Transverse colon (tissue), 4 donors: ENCODE measurements at regions not wholly inside any gene's neighbourhood (a gene's known extent, or its start where the extent isn't known, plus 50 kb on each side); places are given as distances from the start of the nearest gene placed in this dataset.

Experiments
- CTCF ChIP-seq, 5 experiments: fragments of 200-600 bp in 3 of 5; fragments of 450-650 bp in 2 of 5; sonication (generic) in 3 of 5; IDR thresholded peaks; 1 replicate in 2 of 5; 2 replicates in 3 of 5; pipeline ENCODE4 v1.5.1; 2016 to 2017; ENCODE audit warnings: antibody characterized with exemption in 5 of 5, inconsistent platforms in 3 of 5, mild to moderate bottlenecking in 2 of 5, moderate library complexity in 1 of 5
- EP300 ChIP-seq: sonication (generic); formaldehyde crosslinking; IDR thresholded peaks from one replicate; pipeline ENCODE4 v1.6.1; 2017; ENCODE audit warnings: antibody characterized with exemption, low read depth
- POLR2A ChIP-seq: fragments of 450-650 bp; IDR thresholded peaks from one replicate; pipeline ENCODE4 v1.6.1; 2016; ENCODE audit warnings: antibody characterized with exemption, mild to moderate bottlenecking, moderate library complexity
- POLR2AphosphoS5 ChIP-seq, 3 donors: sonication (generic); formaldehyde crosslinking; IDR thresholded peaks; one replicate each; pipeline ENCODE4 v1.6.1; 2016; ENCODE audit warnings: antibody characterized with exemption in 3 of 3

GRCh38 chr7:27438881-27439589, 196.4 kb downstream of the EVX1 start:
- TF ChIP-seq POLR2A: no peak
- TF ChIP-seq CTCF (IDR thresholded peaks at IDR 0.05): no peak
- TF ChIP-seq POLR2AphosphoS5 (IDR thresholded peaks at IDR 0.05): no peak
- no peak for TF ChIP-seq EP300
